IPS-18a (cell line): ENCODE measurements at regions not wholly inside any gene's neighbourhood (a gene's known extent, or its start where the extent isn't known, plus 50 kb on each side); places are given as distances from the start of the nearest gene placed in this dataset.

Experiments
- H3K27ac ChIP-seq: one replicate; pipeline ENCODE4 v1.5.1; 2013; ENCODE audit warnings: low read length
- H3K27me3 ChIP-seq: one replicate; pipeline ENCODE4 v1.6.1; 2013; ENCODE audit warnings: mild to moderate bottlenecking, low read length; ENCODE audit not compliant: control insufficient read depth, insufficient read depth
- H3K36me3 ChIP-seq: one replicate; pipeline ENCODE4 v1.6.1; 2013; ENCODE audit warnings: low read depth, low read length; ENCODE audit not compliant: control insufficient read depth
- H3K4me1 ChIP-seq: one replicate; pipeline ENCODE4 v1.6.1; 2013; ENCODE audit warnings: low read depth, low read length; ENCODE audit not compliant: control insufficient read depth
- H3K4me3 ChIP-seq: one replicate; pipeline ENCODE4 v1.5.1; 2013; ENCODE audit warnings: low read length
- H3K9ac ChIP-seq: one replicate; pipeline ENCODE4 v1.6.1; 2013; ENCODE audit warnings: mild to moderate bottlenecking, low read length, moderate library complexity
- H3K9me3 ChIP-seq: one replicate; pipeline ENCODE4 v1.6.1; 2013; ENCODE audit warnings: low read depth, low read length; ENCODE audit not compliant: control insufficient read depth

- H3K9ac ChIP-seq: no peak overlapping the region
- no peak overlapping the region for H3K4me3 ChIP-seq
- no peaks in the 10 kb centered on the region for H3K36me3 ChIP-seq
- H3K9me3 ChIP-seq: no peaks in the 10 kb centered on the region
- no peaks in the 10 kb centered on the region for H3K27me3 ChIP-seq
- H3K27ac ChIP-seq: no peak overlapping the region
- no peaks in the 10 kb centered on the region for H3K4me1 ChIP-seq
Observed at GRCh38 chr2:56709181-56709580, 525.4 kb downstream of the CCDC85A start.

- Histone ChIP-seq H3K4me1 (no peaks in the 10 kb centered on the region), H3K36me3 (no peaks in the 10 kb centered on the region), H3K4me3 (no peak overlapping the region), H3K9me3 (no peaks in the 10 kb centered on the region), H3K27ac (no peak overlapping the region), H3K9ac (no peak overlapping the region), H3K27me3 (no peaks in the 10 kb centered on the region)
Observed at GRCh38 chr2:56713161-56713676, 529.4 kb downstream of the CCDC85A start.

GRCh38 chr2:56713978-56714377, 530.2 kb downstream of the CCDC85A start:
- Histone ChIP-seq H3K27me3 (no peaks in the 10 kb centered on the region), H3K27ac (no peak overlapping the region), H3K9ac (no peak overlapping the region), H3K36me3 (no peaks in the 10 kb centered on the region), H3K4me3 (no peak overlapping the region), H3K4me1 (no peaks in the 10 kb centered on the region), H3K9me3 (no peaks in the 10 kb centered on the region)

GRCh38 chr2:56714400-56714799, 530.6 kb downstream of the CCDC85A start:
- Histone ChIP-seq H3K9ac (no peak overlapping the region), H3K4me1 (no peaks in the 10 kb centered on the region), H3K9me3 (no peaks in the 10 kb centered on the region), H3K4me3 (no peak overlapping the region), H3K36me3 (no peaks in the 10 kb centered on the region), H3K27ac (no peak overlapping the region), H3K27me3 (no peaks in the 10 kb centered on the region)

- Histone ChIP-seq H3K27ac (no peak overlapping the region), H3K9ac (no peak overlapping the region), H3K4me1 (no peaks in the 10 kb centered on the region), H3K4me3 (no peak overlapping the region), H3K36me3 (no peaks in the 10 kb centered on the region), H3K9me3 (no peaks in the 10 kb centered on the region), H3K27me3 (no peaks in the 10 kb centered on the region)
Observed at GRCh38 chr2:56715683-56716082, 531.9 kb downstream of the CCDC85A start.

GRCh38 chr2:56718413-56718812, 534.6 kb downstream of the CCDC85A start:
- Histone ChIP-seq H3K4me1 (no peaks in the 10 kb centered on the region), H3K27me3 (no peaks in the 10 kb centered on the region), H3K9me3 (no peaks in the 10 kb centered on the region)

GRCh38 chr2:56729212-56729611, 545.4 kb downstream of the CCDC85A start:
- Histone ChIP-seq H3K9ac (no peak overlapping the region), H3K27me3 (no peaks in the 10 kb centered on the region), H3K4me1 (no peaks in the 10 kb centered on the region), H3K36me3 (no peaks in the 10 kb centered on the region), H3K4me3 (no peak overlapping the region), H3K27ac (no peak overlapping the region), H3K9me3 (peaks cover 10% of the 10 kb centered on the region)

More at GRCh38 chr2:56718413-56718812, 534.6 kb downstream of the CCDC85A start:
- Histone ChIP-seq H3K9ac (no peak overlapping the region), H3K4me3 (no peak overlapping the region), H3K36me3 (no peaks in the 10 kb centered on the region), H3K27ac (no peak overlapping the region)

- Histone ChIP-seq H3K27me3 (no peaks in the 10 kb centered on the region), H3K27ac (no peak overlapping the region), H3K9ac (no peak overlapping the region), H3K9me3 (peaks cover 4% of the 10 kb centered on the region), H3K4me1 (no peaks in the 10 kb centered on the region), H3K4me3 (no peak overlapping the region), H3K36me3 (no peaks in the 10 kb centered on the region)
Observed at GRCh38 chr2:56732946-56733345, 549.2 kb downstream of the CCDC85A start.

GRCh38 chr2:56739413-56739812, 555.6 kb downstream of the CCDC85A start:
- Histone ChIP-seq H3K36me3 (no peaks in the 10 kb centered on the region), H3K27me3 (no peaks in the 10 kb centered on the region), H3K27ac (no peak overlapping the region), H3K9me3 (peaks cover 4% of the 10 kb centered on the region), H3K9ac (no peak overlapping the region), H3K4me1 (no peaks in the 10 kb centered on the region), H3K4me3 (no peak overlapping the region)

- Histone ChIP-seq H3K27ac (no peak overlapping the region), H3K4me1 (no peaks in the 10 kb centered on the region), H3K9me3 (no peaks in the 10 kb centered on the region), H3K9ac (no peak overlapping the region), H3K4me3 (no peak overlapping the region), H3K36me3 (no peaks in the 10 kb centered on the region), H3K27me3 (no peaks in the 10 kb centered on the region)
Observed at GRCh38 chr2:56741601-56742102, 557.9 kb downstream of the CCDC85A start.

GRCh38 chr2:56743807-56744206, 560.0 kb downstream of the CCDC85A start:
- no peaks in the 10 kb centered on the region for H3K9me3 ChIP-seq
- H3K9ac ChIP-seq: no peak overlapping the region
- no peaks in the 10 kb centered on the region for H3K27me3 ChIP-seq
- H3K4me3 ChIP-seq: no peak overlapping the region
- no peaks in the 10 kb centered on the region for H3K36me3 ChIP-seq
- H3K27ac ChIP-seq: no peak overlapping the region
- H3K4me1 ChIP-seq: no peaks in the 10 kb centered on the region

- no peak overlapping the region for H3K4me3 ChIP-seq
Observed at GRCh38 chr2:56749152-56749752, 565.5 kb downstream of the CCDC85A start.

More at GRCh38 chr2:56749152-56749752, 565.5 kb downstream of the CCDC85A start:
- no peaks in the 10 kb centered on the region for H3K36me3 ChIP-seq
- H3K9me3 ChIP-seq: no peaks in the 10 kb centered on the region
- H3K27ac ChIP-seq: no peak overlapping the region
- no peaks in the 10 kb centered on the region for H3K27me3 ChIP-seq
- H3K4me1 ChIP-seq: no peaks in the 10 kb centered on the region
- no peak overlapping the region for H3K9ac ChIP-seq
